ENCODE measurements at regions not wholly inside any gene's neighbourhood (a gene's known extent, or its start where the extent isn't known, plus 50 kb on each side); places are given as distances from the start of the nearest gene placed in this dataset.
"Not testable (repeated sequence)": the region's sequence is repeated elsewhere in the genome, so short reads cannot be mapped to it uniquely, and the experiment has no call there.

DNA sequence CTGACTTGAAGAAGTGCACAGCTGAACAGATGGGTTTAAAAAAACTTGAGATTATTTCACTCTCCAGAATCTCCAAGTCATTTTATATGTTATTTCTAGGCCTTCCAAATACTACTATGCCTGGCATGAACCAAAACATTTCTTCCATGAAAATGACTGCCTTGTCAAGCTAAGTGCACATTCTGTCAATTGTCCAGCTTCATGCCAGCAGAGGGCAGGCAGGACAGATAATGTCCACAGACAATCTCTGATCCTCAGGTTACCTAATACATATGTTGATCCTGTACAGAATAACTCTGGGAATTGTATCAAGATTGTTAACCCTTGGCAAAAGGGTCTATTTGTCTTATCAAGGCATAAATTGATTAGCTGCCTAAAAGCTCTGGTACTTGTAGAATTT lies 229.5 kb downstream of the AASDHPPT start:
- no peak overlapping the region for H3K4me3 ChIP-seq (ENCODE audit: low read length in 2 of 2)
- no peaks in the 10 kb centered on the region for H3K27me3 ChIP-seq (ENCODE audit: control insufficient read depth in 2 of 2, insufficient read depth in 1 of 2, low read length in 1 of 2)
- no peaks in the 10 kb centered on the region for H3K36me3 ChIP-seq (ENCODE audit: control insufficient read depth in 2 of 2, insufficient read depth in 2 of 2, low read length in 1 of 2)
- H3K27ac ChIP-seq (ENCODE audit: low read depth in 1 of 2, low read length in 1 of 2), result no peak overlapping the region
- H3K4me1 ChIP-seq (ENCODE audit: control insufficient read depth in 2 of 2, insufficient read depth in 2 of 2, low read length in 2 of 2), result no peaks in the 10 kb centered on the region
- H3K9me3 ChIP-seq (ENCODE audit: control insufficient read depth in 2 of 2, insufficient read depth in 1 of 2, low read length in 1 of 2), result peaks cover 0 to 6% of the 10 kb centered on the region in 2 donors
- DNase-seq (ENCODE audit: low read depth in 6 of 9, low spot score in 9 of 9), result no peak

DNA sequence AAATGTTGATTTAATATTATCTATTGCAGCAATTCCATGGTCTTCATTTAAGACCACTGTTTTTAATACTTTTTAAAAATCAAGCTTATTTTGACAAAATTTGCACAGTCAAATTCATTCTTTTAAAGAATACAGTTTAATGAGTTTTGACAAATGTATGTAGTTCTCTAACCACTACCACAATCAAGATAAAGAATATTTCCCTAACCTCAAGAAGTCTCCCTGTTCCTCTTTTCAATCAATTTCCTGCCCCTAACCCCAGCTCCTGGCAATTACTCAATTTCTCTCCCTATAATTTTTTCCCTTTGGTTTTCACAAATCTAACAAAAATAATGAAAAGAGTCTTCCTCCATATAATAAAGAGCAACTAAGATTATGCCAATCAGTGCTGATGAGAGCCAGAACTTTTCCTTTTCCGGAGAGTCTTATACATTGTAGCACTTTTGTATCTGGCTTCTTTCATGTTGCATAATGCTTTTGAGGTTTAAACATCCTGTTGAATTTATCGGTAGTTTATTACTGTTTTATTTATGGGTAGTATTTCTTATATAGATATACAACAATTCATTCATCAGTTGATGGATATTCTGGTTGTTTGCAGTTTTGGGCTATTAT lies 231.7 kb downstream of the AASDHPPT start:
- WGBS, result 41% methylated on average over 2 of the region's 2 CpGs
- no peaks in the 10 kb centered on the region for H3K36me3 ChIP-seq (ENCODE audit: control insufficient read depth in 2 of 2, insufficient read depth in 2 of 2, low read length in 1 of 2)
- no peak overlapping the region for H3K4me3 ChIP-seq (ENCODE audit: low read length in 2 of 2)
- H3K4me1 ChIP-seq (ENCODE audit: control insufficient read depth in 2 of 2, insufficient read depth in 2 of 2, low read length in 2 of 2), result no peaks in the 10 kb centered on the region
- H3K27me3 ChIP-seq (ENCODE audit: control insufficient read depth in 2 of 2, insufficient read depth in 1 of 2, low read length in 1 of 2), result no peaks in the 10 kb centered on the region
- no peaks in the 10 kb centered on the region for H3K9me3 ChIP-seq (ENCODE audit: control insufficient read depth in 2 of 2, insufficient read depth in 1 of 2, low read length in 1 of 2)
- no peak overlapping the region for H3K27ac ChIP-seq (ENCODE audit: low read depth in 1 of 2, low read length in 1 of 2)
- no peak for DNase-seq (ENCODE audit: low read depth in 6 of 9, low spot score in 9 of 9)

DNA sequence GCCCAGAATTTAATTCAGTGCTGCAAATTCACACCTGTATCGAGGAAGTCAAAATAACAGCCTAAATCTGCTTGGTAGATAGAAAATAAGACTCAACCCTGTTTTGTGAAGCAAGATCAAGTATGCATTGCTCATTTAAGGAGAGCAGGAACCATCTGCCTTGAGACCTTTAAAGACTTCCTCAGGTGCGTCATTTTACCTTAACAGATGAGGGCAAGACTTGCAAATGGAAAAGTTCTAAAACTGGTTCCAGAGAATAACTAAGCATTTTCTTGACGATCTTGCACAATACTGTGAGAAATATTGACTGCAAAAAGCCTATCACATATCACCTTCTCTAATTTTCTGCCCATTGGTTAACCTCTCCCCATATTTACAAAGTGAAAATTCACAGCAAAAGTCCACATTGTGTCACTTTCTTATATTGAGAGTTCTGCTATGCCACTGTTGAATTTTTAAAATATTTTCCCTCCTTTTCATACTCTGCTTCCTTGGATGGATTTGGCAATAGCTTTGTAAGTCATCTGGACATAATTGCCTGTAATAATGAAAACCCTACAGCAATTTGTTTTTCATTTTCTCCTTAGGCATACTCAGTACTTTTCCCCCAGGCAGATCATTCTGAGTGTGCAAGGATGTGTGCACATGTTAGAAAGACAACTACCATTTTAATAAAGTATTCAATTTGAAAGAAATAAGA lies 234.2 kb downstream of the AASDHPPT start:
- H3K9me3 ChIP-seq (ENCODE audit: control insufficient read depth in 2 of 2, insufficient read depth in 1 of 2, low read length in 1 of 2), result no peaks in the 10 kb centered on the region
- H3K4me3 ChIP-seq (ENCODE audit: low read length in 2 of 2), result no peak overlapping the region
- no peak overlapping the region for H3K27ac ChIP-seq (ENCODE audit: low read depth in 1 of 2, low read length in 1 of 2)
- DNase-seq (ENCODE audit: low read depth in 6 of 9, low spot score in 9 of 9), result no peak
- H3K27me3 ChIP-seq (ENCODE audit: control insufficient read depth in 2 of 2, insufficient read depth in 1 of 2, low read length in 1 of 2), result no peaks in the 10 kb centered on the region
- 86% methylated on average over 3 of the region's 3 CpGs for WGBS
- no peaks in the 10 kb centered on the region for H3K4me1 ChIP-seq (ENCODE audit: control insufficient read depth in 2 of 2, insufficient read depth in 2 of 2, low read length in 2 of 2)
- H3K36me3 ChIP-seq (ENCODE audit: control insufficient read depth in 2 of 2, insufficient read depth in 2 of 2, low read length in 1 of 2), result no peaks in the 10 kb centered on the region

DNA sequence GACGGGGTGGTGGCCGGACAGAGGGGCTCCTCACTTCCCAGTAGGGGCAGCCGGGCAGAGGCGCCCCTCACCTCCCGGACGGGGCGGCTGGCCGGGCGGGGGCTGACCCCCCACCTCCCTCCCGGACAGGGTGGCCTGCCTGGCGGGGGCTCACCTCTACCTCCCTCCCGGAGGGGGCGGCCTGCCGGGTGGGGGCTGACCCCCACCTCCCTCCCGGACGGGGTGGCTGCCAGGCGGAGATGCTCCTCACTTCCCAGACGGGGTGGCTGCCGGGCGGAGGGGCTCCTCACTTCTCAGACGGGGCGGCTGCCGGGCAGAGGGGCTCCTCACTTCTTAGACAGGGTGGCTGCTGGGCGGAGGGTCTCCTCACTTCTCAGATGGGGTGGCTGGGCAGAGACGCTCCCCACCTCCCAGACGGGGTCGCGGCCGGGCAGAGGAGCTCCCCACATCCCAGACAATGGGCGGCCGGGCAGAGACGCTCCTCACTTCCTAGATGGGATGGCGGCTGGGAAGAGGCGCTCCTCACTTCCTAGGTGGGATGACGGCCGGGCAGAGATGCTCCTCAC lies 239.8 kb downstream of the AASDHPPT start:
- not testable (repeated sequence) for DNase-seq (ENCODE audit: low read depth in 6 of 9, low spot score in 9 of 9); H3K36me3 ChIP-seq (ENCODE audit: control insufficient read depth in 2 of 2, insufficient read depth in 2 of 2, low read length in 1 of 2); H3K4me3 ChIP-seq (ENCODE audit: low read length in 2 of 2); H3K9me3 ChIP-seq (ENCODE audit: control insufficient read depth in 2 of 2, insufficient read depth in 1 of 2, low read length in 1 of 2); H3K27ac ChIP-seq (ENCODE audit: low read depth in 1 of 2, low read length in 1 of 2); H3K27me3 ChIP-seq (ENCODE audit: control insufficient read depth in 2 of 2, insufficient read depth in 1 of 2, low read length in 1 of 2); H3K4me1 ChIP-seq (ENCODE audit: control insufficient read depth in 2 of 2, insufficient read depth in 2 of 2, low read length in 2 of 2)
- 98% methylated on average over 34 of the region's 36 CpGs for WGBS

DNA sequence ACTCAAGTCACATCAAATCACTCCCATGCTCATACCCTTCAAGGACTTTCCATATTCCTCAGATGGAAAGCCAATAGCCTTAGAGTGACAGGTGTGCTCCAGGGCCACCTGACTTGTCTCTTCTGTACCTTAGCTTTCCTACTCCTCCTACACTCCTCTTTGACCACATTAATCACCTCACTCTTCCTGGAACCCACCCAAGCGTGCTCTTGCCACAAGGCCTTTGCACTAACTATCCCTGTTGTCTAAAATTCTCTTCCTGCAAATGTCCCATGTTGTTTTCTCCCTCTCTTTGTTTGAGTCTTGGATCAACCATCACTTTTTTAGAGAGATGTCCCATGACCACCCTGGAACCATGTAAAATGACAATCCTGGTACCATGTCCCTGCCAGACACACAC lies 244.1 kb downstream of the AASDHPPT start:
- Histone ChIP-seq H3K27me3 (ENCODE audit: control insufficient read depth in 2 of 2, insufficient read depth in 1 of 2, low read length in 1 of 2) (no peaks in the 10 kb centered on the region), H3K27ac (ENCODE audit: low read depth in 1 of 2, low read length in 1 of 2) (no peak overlapping the region), H3K36me3 (ENCODE audit: control insufficient read depth in 2 of 2, insufficient read depth in 2 of 2, low read length in 1 of 2) (no peaks in the 10 kb centered on the region), H3K4me1 (ENCODE audit: control insufficient read depth in 2 of 2, insufficient read depth in 2 of 2, low read length in 2 of 2) (no peaks in the 10 kb centered on the region), H3K9me3 (ENCODE audit: control insufficient read depth in 2 of 2, insufficient read depth in 1 of 2, low read length in 1 of 2) (peaks cover 0 to 4% of the 10 kb centered on the region in 2 donors), H3K4me3 (ENCODE audit: low read length in 2 of 2) (no peak overlapping the region)
- no peak for DNase-seq (ENCODE audit: low read depth in 6 of 9, low spot score in 9 of 9)
- 73% methylated on average over 1 of the region's 1 CpG for WGBS

DNA sequence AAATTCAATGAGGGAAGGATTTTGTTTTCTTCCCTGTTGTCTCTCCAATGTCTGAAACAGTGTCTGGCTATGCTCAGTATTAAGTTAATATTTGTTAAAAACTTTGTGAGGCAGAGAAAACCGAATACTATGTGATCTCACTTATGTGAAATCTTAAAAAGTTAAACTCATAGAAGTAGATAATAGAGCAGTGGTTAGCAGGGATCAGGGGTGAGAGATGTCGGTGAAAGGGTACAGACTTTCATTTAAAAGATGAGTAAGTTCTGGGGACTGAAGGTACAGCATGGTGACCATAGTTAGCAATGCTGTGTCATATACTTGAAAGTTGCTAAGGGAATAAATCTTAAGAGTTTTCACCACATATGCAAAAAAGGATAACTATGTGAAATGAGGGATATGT lies 244.6 kb downstream of the AASDHPPT start:
- Histone ChIP-seq H3K36me3 (ENCODE audit: control insufficient read depth in 2 of 2, insufficient read depth in 2 of 2, low read length in 1 of 2) (no peaks in the 10 kb centered on the region), H3K4me3 (ENCODE audit: low read length in 2 of 2) (no peak overlapping the region), H3K27me3 (ENCODE audit: control insufficient read depth in 2 of 2, insufficient read depth in 1 of 2, low read length in 1 of 2) (no peaks in the 10 kb centered on the region), H3K27ac (ENCODE audit: low read depth in 1 of 2, low read length in 1 of 2) (no peak overlapping the region), H3K9me3 (ENCODE audit: control insufficient read depth in 2 of 2, insufficient read depth in 1 of 2, low read length in 1 of 2) (peaks cover 0 to 4% of the 10 kb centered on the region in 2 donors), H3K4me1 (ENCODE audit: control insufficient read depth in 2 of 2, insufficient read depth in 2 of 2, low read length in 2 of 2) (no peaks in the 10 kb centered on the region)
- WGBS, result 87% methylated on average over 2 of the region's 2 CpGs
- no peak for DNase-seq (ENCODE audit: low read depth in 6 of 9, low spot score in 9 of 9)

DNA sequence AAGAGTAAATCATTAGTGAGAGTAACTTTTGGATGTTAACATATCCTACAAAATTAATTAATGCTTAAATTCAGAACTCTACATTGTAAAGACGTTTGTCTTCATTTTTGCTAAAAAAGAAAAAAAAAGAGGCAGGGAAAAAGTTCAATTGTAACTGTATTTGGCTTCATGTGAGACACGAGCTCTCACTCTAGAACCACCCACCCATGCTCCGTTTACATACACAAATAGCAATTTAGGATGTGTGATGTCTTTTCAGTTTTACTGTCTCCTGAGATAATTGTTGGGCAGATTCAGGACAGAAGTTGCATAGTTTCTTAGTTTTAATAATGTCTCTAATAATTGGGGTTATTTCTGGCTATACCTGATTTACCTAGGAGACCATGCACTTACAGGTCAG lies 248.6 kb downstream of the AASDHPPT start:
- 78% methylated on average over 3 of the region's 3 CpGs for WGBS
- H3K4me3 ChIP-seq (ENCODE audit: low read length in 2 of 2), result no peak overlapping the region
- no peaks in the 10 kb centered on the region for H3K27me3 ChIP-seq (ENCODE audit: control insufficient read depth in 2 of 2, insufficient read depth in 1 of 2, low read length in 1 of 2)
- no peaks in the 10 kb centered on the region for H3K4me1 ChIP-seq (ENCODE audit: control insufficient read depth in 2 of 2, insufficient read depth in 2 of 2, low read length in 2 of 2)
- H3K27ac ChIP-seq (ENCODE audit: low read depth in 1 of 2, low read length in 1 of 2), result no peak overlapping the region
- H3K36me3 ChIP-seq (ENCODE audit: control insufficient read depth in 2 of 2, insufficient read depth in 2 of 2, low read length in 1 of 2), result no peaks in the 10 kb centered on the region
- no peaks in the 10 kb centered on the region for H3K9me3 ChIP-seq (ENCODE audit: control insufficient read depth in 2 of 2, insufficient read depth in 1 of 2, low read length in 1 of 2)
- DNase-seq (ENCODE audit: low read depth in 6 of 9, low spot score in 9 of 9), result no peak

DNA sequence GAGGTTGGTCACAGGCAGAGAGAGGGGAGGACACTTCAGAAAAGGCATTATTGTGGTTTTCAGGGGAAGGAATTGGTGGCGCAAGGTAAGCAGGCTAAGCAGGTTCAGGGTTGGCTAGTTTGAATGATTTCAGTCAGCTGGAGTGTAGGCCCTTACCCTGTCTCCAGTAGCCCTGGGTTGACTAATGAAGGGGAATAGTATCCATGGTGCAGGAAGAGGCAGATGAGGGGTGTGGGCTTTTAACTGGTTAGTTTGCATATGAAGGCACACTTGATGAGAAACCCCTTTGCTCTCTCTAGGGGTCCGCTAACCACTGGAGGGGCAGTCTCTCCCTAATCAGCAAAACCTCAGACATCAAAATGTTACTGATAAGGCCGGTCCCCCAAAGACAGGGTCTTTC lies 249.7 kb downstream of the AASDHPPT start:
- H3K4me1 ChIP-seq (ENCODE audit: control insufficient read depth in 2 of 2, insufficient read depth in 2 of 2, low read length in 2 of 2), result no peaks in the 10 kb centered on the region
- no peaks in the 10 kb centered on the region for H3K27me3 ChIP-seq (ENCODE audit: control insufficient read depth in 2 of 2, insufficient read depth in 1 of 2, low read length in 1 of 2)
- H3K9me3 ChIP-seq (ENCODE audit: control insufficient read depth in 2 of 2, insufficient read depth in 1 of 2, low read length in 1 of 2), result no peaks in the 10 kb centered on the region
- no peaks in the 10 kb centered on the region for H3K36me3 ChIP-seq (ENCODE audit: control insufficient read depth in 2 of 2, insufficient read depth in 2 of 2, low read length in 1 of 2)
- 76% methylated on average over 3 of the region's 3 CpGs for WGBS
- no peak for DNase-seq (ENCODE audit: low read depth in 6 of 9, low spot score in 9 of 9)
- no peak overlapping the region for H3K27ac ChIP-seq (ENCODE audit: low read depth in 1 of 2, low read length in 1 of 2)
- no peak overlapping the region for H3K4me3 ChIP-seq (ENCODE audit: low read length in 2 of 2)

DNA sequence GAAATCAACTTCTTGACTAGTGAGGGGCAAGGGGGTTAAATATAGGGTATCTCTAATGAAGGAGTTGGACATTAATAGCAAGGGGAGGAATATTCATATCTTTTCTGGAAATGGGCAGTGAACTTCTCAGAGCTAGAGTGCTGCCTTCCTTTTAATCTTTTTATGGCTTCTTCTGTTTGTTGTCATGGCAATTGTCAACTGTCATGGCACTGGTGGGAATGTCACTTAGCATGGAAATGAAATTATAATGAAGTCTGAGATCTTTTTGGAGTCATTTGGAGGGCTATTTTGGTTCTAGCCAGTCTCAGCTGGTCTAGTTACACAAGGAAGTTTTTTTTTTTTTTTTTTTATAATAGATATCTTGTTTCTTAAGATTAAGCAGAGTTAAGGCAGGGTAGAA lies 250.2 kb downstream of the AASDHPPT start:
- no peaks in the 10 kb centered on the region for H3K36me3 ChIP-seq (ENCODE audit: control insufficient read depth in 2 of 2, insufficient read depth in 2 of 2, low read length in 1 of 2)
- no peak for DNase-seq (ENCODE audit: low read depth in 6 of 9, low spot score in 9 of 9)

More for the DNA sequence above, 250.2 kb downstream of the AASDHPPT start:
- no peak overlapping the region for H3K4me3 ChIP-seq (ENCODE audit: low read length in 2 of 2)
- H3K27me3 ChIP-seq (ENCODE audit: control insufficient read depth in 2 of 2, insufficient read depth in 1 of 2, low read length in 1 of 2), result no peaks in the 10 kb centered on the region
- no peaks in the 10 kb centered on the region for H3K4me1 ChIP-seq (ENCODE audit: control insufficient read depth in 2 of 2, insufficient read depth in 2 of 2, low read length in 2 of 2)
- H3K27ac ChIP-seq (ENCODE audit: low read depth in 1 of 2, low read length in 1 of 2), result no peak overlapping the region
- H3K9me3 ChIP-seq (ENCODE audit: control insufficient read depth in 2 of 2, insufficient read depth in 1 of 2, low read length in 1 of 2), result no peaks in the 10 kb centered on the region
